ENCODE measurements at regions not wholly inside any gene's neighbourhood (a gene's known extent, or its start where the extent isn't known, plus 50 kb on each side); places are given as distances from the start of the nearest gene placed in this dataset.
A peak's percentile ranks its signal among the peaks of the same experiment; 100 is the strongest.
"Not testable (repeated sequence)": the region's sequence is repeated elsewhere in the genome, so short reads cannot be mapped to it uniquely, and the experiment has no call there.

- no peak for DNase-seq (ENCODE audit: low read depth)
- in situ Hi-C loops (cut with HindIII; ENCODE audit: low pct_unique_long_range_greater_than_20kb, low sequenced_read_pairs): no loop called here
Measured at GRCh38 chr9:713091-713490, 128.4 kb upstream of the DMRT1 start.

- no peak for DNase-seq (ENCODE audit: low read depth)
- in situ Hi-C loops (cut with HindIII; ENCODE audit: low pct_unique_long_range_greater_than_20kb, low sequenced_read_pairs): no loop called here
Measured at GRCh38 chr9:714675-715074, 126.8 kb upstream of the DMRT1 start.

- DNase-seq (ENCODE audit: low read depth): no peak
- in situ Hi-C loops (cut with HindIII; ENCODE audit: low pct_unique_long_range_greater_than_20kb, low sequenced_read_pairs): no loop called here
Measured at GRCh38 chr9:715300-715699, 126.2 kb upstream of the DMRT1 start.

- in situ Hi-C loops (cut with HindIII; ENCODE audit: low pct_unique_long_range_greater_than_20kb, low sequenced_read_pairs): no loop called here
- DNase-seq (ENCODE audit: low read depth): no peak
Measured at GRCh38 chr9:715743-716400, 125.6 kb upstream of the DMRT1 start.

- in situ Hi-C loops (cut with HindIII; ENCODE audit: low pct_unique_long_range_greater_than_20kb, low sequenced_read_pairs): no loop called here
- DNase-seq (ENCODE audit: low read depth): no peak
Measured at GRCh38 chr9:717722-718121, 123.8 kb upstream of the DMRT1 start.

GRCh38 chr9:720239-720881 lies 121.1 kb upstream of the DMRT1 start:
- in situ Hi-C loops (cut with HindIII; ENCODE audit: low pct_unique_long_range_greater_than_20kb, low sequenced_read_pairs): no loop called here
- no peak for DNase-seq (ENCODE audit: low read depth)

GRCh38 chr9:722388-722980 lies 119.0 kb upstream of the DMRT1 start:
- no peak for DNase-seq (ENCODE audit: low read depth)
- in situ Hi-C loops (cut with HindIII; ENCODE audit: low pct_unique_long_range_greater_than_20kb, low sequenced_read_pairs): no loop called here

GRCh38 chr9:724461-724860 lies 117.0 kb upstream of the DMRT1 start:
- in situ Hi-C loops (cut with HindIII; ENCODE audit: low pct_unique_long_range_greater_than_20kb, low sequenced_read_pairs): not testable (repeated sequence)

GRCh38 chr9:726005-726404 lies 115.5 kb upstream of the DMRT1 start:
- in situ Hi-C loops (cut with HindIII; ENCODE audit: low pct_unique_long_range_greater_than_20kb, low sequenced_read_pairs): no loop called here
- no peak for DNase-seq (ENCODE audit: low read depth)

More at GRCh38 chr9:724461-724860, 117.0 kb upstream of the DMRT1 start:
- DNase-seq (ENCODE audit: low read depth): not testable (repeated sequence)

- in situ Hi-C loops (cut with HindIII; ENCODE audit: low pct_unique_long_range_greater_than_20kb, low sequenced_read_pairs): no loop called here
- no peak for DNase-seq (ENCODE audit: low read depth)
Measured at GRCh38 chr9:727767-728166, 113.7 kb upstream of the DMRT1 start.

- in situ Hi-C loops (cut with HindIII; ENCODE audit: low pct_unique_long_range_greater_than_20kb, low sequenced_read_pairs): no loop called here
- DNase-seq (ENCODE audit: low read depth): no peak
Measured at GRCh38 chr9:728535-728934, 113.0 kb upstream of the DMRT1 start.

GRCh38 chr9:731474-731873 lies 110.0 kb upstream of the DMRT1 start:
- no peak for DNase-seq (ENCODE audit: low read depth)
- in situ Hi-C loops (cut with HindIII; ENCODE audit: low pct_unique_long_range_greater_than_20kb, low sequenced_read_pairs): no loop called here

GRCh38 chr9:734831-735511 lies 106.5 kb upstream of the DMRT1 start:
- no peak for DNase-seq (ENCODE audit: low read depth)
- in situ Hi-C loops (cut with HindIII; ENCODE audit: low pct_unique_long_range_greater_than_20kb, low sequenced_read_pairs): no loop called here

GRCh38 chr9:737400-738120 lies 103.9 kb upstream of the DMRT1 start:
- in situ Hi-C loops (cut with HindIII; ENCODE audit: low pct_unique_long_range_greater_than_20kb, low sequenced_read_pairs): no loop called here
- DNase-seq (ENCODE audit: low read depth): no peak

- DNase-seq (ENCODE audit: low read depth): peak; percentile 84
- in situ Hi-C loops (cut with HindIII; ENCODE audit: low pct_unique_long_range_greater_than_20kb, low sequenced_read_pairs): no loop called here
Measured at GRCh38 chr9:738209-738915, 103.1 kb upstream of the DMRT1 start.

- no peak for DNase-seq (ENCODE audit: low read depth)
- in situ Hi-C loops (cut with HindIII; ENCODE audit: low pct_unique_long_range_greater_than_20kb, low sequenced_read_pairs): no loop called here
Measured at GRCh38 chr9:739362-739761, 102.1 kb upstream of the DMRT1 start.

GRCh38 chr9:740221-740620 lies 101.3 kb upstream of the DMRT1 start:
- in situ Hi-C loops (cut with HindIII; ENCODE audit: low pct_unique_long_range_greater_than_20kb, low sequenced_read_pairs): no loop called here
- no peak for DNase-seq (ENCODE audit: low read depth)

- in situ Hi-C loops (cut with HindIII; ENCODE audit: low pct_unique_long_range_greater_than_20kb, low sequenced_read_pairs): no loop called here
- no peak for DNase-seq (ENCODE audit: low read depth)
Measured at GRCh38 chr9:742104-742503, 99.4 kb upstream of the DMRT1 start.
